ENCODE measurements at regions not wholly inside any gene's neighbourhood (a gene's known extent, or its start where the extent isn't known, plus 50 kb on each side); places are given as distances from the start of the nearest gene placed in this dataset.
"Not testable (repeated sequence)": the region's sequence is repeated elsewhere in the genome, so short reads cannot be mapped to it uniquely, and the experiment has no call there.

DNA sequence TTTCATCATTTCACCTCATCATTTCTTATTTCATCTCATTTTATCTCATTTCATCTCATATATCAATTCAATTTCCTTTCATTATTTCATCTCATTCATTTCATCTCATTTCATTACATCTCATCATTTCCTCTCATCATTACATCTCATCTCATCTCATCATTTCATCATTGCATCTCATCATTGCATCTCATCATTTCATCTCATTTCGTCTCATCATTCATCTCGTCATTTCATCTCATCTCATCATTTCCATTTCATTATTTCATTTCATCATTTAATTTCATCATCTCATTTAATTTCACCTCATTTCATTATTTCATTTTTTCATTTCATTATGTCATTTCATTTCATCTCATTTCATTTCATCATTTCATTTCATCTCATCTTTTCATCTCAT lies 168.5 kb upstream of the FAM72C start:
- not testable (repeated sequence) for H3K4me3 ChIP-seq; DNase-seq (ENCODE audit: low read depth in 1 of 2, low spot score in 1 of 2); H3K4me1 ChIP-seq (ENCODE audit: low read depth)

DNA sequence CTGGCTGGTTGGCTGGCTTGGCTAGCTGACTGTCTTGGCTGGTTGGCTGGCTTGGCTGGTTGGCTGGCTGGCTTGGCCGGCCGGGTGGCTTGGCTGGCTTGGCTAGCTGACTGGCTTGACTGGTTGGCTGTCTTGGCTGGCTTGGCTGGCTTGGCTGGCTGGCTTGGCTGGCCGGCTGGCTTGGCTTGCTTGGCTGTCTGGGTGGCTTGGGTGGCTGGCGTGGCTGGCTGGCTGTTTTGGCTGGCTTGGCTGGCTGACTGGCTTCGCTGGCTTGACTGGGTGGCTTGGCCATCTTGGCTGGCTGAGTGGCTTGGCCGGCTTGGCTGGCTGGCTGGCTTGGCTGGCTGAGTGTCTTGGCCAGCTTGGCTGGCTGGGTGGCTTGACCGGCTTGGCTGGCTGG lies 133.2 kb upstream of the FAM72C start:
- not testable (repeated sequence) for H3K27ac ChIP-seq, H3K27me3 ChIP-seq

More for the DNA sequence above, 168.5 kb upstream of the FAM72C start:
- not testable (repeated sequence) for H3K36me3 ChIP-seq; H3K9me3 ChIP-seq (ENCODE audit: low read depth); H3K27ac ChIP-seq; H3K27me3 ChIP-seq

DNA sequence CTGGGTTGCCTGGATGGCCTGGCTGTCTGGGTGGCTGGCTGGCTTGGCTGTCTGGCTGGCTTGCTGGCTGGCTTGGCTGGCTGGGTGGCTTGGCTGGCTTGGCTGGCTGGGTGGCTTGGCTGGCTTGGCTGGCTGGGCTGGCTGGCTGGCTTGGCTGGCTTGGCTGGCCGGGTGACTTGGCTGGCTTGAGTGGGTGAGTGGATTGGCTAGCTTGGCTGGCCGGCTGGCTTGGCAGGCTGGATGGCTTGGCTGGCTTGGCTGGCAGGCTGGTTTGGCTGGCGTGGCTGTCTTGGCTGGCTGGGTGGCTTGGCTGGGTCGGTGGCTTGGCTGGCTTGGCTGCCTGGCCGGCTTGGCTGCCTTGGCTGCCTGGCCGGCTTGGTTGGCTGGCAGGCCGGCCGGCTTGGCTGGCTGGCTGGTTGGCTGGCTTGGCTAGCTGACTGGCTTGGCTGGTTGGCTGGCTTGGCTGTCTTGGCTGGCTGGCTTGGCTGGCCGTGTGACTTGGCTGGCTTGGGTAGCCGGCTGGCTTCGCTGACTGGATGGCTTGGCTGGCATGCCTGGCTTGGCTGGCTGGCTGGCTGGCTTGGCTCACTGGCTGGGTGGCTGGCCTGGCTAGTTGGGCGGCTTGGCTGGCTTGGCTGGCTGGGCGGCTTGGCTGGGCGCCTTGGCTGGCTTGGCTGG lies 132.4 kb upstream of the FAM72C start:
- H3K27me3 ChIP-seq; H3K4me1 ChIP-seq (ENCODE audit: low read depth); H3K4me3 ChIP-seq; DNase-seq (ENCODE audit: low read depth in 1 of 2, low spot score in 1 of 2); H3K27ac ChIP-seq; H3K36me3 ChIP-seq; H3K9me3 ChIP-seq (ENCODE audit: low read depth): not testable (repeated sequence)

More for the DNA sequence above, 133.2 kb upstream of the FAM72C start:
- not testable (repeated sequence) for H3K36me3 ChIP-seq; H3K9me3 ChIP-seq (ENCODE audit: low read depth); DNase-seq (ENCODE audit: low read depth in 1 of 2, low spot score in 1 of 2); H3K4me3 ChIP-seq; H3K4me1 ChIP-seq (ENCODE audit: low read depth)

DNA sequence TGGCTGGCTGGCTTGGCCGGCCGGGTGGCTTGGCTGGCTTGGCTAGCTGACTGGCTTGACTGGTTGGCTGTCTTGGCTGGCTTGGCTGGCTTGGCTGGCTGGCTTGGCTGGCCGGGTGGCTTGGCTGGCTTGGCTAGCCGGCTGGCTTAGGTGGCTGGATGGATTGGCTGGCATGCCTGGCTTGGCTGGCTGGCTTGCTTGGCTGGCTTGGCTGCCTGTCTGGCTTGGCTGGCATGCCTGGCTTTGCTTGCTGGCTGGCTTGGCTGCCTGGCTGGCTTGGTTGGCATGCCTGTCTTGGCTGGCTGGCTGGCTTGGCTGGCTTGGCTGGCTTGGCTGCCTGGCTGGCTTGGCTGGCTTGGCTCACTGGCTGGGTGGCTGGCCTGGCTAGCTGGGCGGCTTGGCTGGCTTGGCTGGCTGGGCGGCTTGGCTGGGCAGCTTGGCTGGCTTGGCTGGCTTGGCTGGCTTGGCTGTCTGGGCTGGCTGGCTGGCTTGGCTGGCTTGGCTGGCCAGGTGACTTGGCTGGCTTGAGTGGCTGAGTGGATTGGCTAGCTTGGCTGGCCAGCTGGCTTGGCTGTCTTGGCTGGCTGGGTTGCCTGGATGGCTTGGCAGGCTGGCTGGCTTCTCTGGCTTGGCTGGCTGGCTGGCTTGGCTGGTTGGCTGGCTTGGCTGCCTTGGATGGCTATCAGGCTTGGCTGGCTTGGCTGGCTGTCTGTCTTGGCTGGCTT lies 131.5 kb upstream of the FAM72C start:
- H3K27ac ChIP-seq: not testable (repeated sequence)

DNA sequence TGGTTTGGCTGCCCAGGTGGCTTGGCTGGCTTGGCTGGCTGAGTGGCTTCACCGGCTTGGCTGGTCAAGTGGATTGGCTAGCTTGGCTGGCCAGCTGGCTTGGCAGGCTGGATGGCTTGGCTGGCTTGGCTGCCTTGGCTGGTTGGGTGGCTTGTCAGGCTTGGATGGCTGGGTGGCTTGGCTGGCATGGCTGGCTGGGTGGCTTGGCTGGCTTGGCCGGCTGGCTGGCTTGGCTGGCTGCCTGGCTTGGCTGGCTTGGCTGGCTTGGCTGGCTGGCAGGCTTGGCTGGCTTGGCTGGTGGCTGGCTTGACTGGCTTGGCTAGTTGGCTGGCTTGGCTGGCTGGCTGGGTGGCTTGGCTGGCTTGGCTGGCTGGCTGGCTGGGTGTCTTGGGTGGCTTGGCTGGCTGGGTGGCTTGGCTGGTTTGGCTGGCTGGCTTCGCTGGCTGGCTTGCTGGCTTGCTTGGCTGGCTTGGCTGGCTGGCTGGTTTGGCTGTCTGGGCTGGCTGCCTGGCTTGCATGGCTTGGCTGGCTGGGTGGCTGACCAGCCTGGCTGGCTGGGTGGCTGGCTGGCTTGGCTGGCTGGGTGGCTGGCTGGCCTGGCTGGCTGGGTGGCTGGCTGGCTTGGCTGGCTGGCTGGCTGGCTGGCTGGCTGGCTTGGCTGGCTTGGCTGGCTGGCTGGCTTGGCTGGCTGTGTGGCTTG lies 130.4 kb upstream of the FAM72C start:
- not testable (repeated sequence) for H3K27me3 ChIP-seq; H3K36me3 ChIP-seq; H3K27ac ChIP-seq; H3K9me3 ChIP-seq (ENCODE audit: low read depth); DNase-seq (ENCODE audit: low read depth in 1 of 2, low spot score in 1 of 2); H3K4me3 ChIP-seq; H3K4me1 ChIP-seq (ENCODE audit: low read depth)

More for the DNA sequence above, 131.5 kb upstream of the FAM72C start:
- DNase-seq (ENCODE audit: low read depth in 1 of 2, low spot score in 1 of 2); H3K4me3 ChIP-seq; H3K4me1 ChIP-seq (ENCODE audit: low read depth); H3K9me3 ChIP-seq (ENCODE audit: low read depth); H3K27me3 ChIP-seq; H3K36me3 ChIP-seq: not testable (repeated sequence)

DNA sequence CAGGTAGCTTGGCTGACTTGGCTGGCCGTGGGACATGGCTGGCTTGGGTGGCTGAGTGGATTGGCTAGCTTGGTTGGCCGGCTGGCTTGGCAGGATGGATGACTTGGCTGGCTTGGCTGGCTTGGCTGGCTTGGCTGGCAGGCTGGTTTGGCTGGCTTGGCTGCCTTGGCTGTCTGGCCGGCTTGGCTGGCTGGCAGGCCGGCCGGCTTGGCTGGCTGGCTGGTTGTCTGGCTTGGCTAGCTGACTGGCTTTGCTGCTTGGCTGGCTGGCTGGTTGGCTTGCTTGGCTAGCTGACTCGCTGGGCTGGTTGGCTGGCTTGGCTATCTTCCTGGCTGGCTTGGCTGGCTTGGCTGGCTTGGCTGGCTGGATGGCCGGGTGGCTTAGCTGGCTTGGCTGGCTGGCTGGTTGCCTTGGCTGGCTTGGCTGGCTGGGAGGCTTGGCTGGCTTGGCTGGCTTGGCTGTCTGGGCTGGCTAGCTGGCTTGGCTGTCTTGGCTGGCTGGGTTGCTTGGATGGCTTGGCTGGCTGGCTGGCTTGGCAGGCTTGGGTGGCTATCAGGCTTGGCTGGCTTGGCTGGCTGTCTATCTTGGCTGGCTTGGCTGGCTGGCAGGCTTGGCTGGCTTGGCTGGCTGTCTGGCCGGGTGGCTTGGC lies 129.7 kb upstream of the FAM72C start:
- no peak overlapping the region for H3K4me3 ChIP-seq
- H3K4me1 ChIP-seq (ENCODE audit: low read depth): no peaks in the 10 kb centered on the region
- peak in 1 of 2 donors; percentile 0 for DNase-seq (ENCODE audit: low read depth in 1 of 2, low spot score in 1 of 2)
- H3K27me3 ChIP-seq: no peaks in the 10 kb centered on the region
- TF ChIP-seq, protein P1, sequence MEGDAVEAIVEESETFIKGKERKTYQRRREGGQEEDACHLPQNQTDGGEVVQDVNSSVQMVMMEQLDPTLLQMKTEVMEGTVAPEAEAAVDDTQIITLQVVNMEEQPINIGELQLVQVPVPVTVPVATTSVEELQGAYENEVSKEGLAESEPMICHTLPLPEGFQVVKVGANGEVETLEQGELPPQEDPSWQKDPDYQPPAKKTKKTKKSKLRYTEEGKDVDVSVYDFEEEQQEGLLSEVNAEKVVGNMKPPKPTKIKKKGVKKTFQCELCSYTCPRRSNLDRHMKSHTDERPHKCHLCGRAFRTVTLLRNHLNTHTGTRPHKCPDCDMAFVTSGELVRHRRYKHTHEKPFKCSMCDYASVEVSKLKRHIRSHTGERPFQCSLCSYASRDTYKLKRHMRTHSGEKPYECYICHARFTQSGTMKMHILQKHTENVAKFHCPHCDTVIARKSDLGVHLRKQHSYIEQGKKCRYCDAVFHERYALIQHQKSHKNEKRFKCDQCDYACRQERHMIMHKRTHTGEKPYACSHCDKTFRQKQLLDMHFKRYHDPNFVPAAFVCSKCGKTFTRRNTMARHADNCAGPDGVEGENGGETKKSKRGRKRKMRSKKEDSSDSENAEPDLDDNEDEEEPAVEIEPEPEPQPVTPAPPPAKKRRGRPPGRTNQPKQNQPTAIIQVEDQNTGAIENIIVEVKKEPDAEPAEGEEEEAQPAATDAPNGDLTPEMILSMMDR (IDR thresholded peaks at IDR 0.05; ENCODE audit: low read depth, low read length): no peak
- no peaks in the 10 kb centered on the region for H3K36me3 ChIP-seq
- no peaks in the 10 kb centered on the region for H3K9me3 ChIP-seq (ENCODE audit: low read depth)
- H3K27ac ChIP-seq: no peak overlapping the region

DNA sequence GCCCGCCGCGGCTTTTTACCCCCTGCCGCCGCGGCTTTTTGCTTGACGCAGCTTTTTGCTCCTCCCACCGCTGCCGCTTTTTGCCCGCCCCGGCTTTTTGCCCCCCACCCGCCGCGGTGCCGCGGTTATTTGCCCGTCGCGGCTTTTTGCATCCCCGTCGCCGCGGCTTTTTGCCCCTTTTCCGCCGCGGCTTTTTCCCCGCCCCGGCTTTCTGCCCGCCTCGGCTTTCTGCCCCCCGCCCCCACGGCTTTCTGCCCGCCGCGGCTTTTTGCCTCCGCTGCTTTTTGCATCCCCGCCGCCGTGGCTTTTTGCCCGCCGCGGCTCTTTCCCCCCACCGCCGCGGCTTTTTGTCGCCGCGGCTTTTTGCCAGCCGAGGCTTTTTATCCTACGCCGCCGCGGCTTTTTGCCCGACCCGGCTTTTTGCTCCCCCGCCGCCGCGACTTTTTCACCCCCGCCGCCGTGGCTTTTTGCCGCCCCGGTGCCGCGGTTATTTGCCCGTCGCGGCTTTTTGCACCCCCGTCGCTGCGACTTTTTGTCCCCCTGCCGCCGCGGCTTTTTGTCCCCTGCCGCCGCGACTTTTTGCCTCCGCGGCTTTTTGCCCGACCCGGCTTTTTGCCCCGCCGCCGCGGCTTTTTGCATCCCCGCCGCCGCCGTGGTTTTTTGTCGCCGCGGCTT lies 105.5 kb upstream of the FAM72C start:
- H3K27me3 ChIP-seq; H3K27ac ChIP-seq; H3K9me3 ChIP-seq (ENCODE audit: low read depth); H3K4me1 ChIP-seq (ENCODE audit: low read depth); H3K36me3 ChIP-seq: not testable (repeated sequence)
- peak; percentile 33 to 55 for DNase-seq (ENCODE audit: low read depth in 1 of 2, low spot score in 1 of 2)
- H3K4me3 ChIP-seq: peak overlapping the region; percentile 58

DNA sequence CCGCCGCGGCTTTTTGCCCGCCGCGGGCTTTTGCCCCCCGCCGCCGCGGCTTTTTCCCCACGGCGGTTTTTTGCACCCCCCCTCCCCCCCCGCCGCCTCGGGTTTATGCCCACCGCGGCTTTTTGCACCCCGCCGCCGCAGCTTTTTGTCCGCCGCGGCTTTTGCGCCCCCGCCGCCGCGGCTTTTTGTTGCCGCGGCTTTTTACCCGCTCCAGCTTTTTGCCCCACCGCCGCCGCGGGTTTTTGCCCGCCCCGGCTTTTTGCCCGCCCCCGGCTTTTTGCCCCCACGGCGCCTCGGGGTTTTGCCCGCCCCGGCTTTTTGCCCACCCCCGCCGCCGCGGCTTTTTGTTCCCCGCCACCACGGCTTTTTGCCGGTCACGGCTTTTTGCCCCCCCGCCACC lies 104.9 kb upstream of the FAM72C start:
- not testable (repeated sequence) for H3K4me1 ChIP-seq (ENCODE audit: low read depth); H3K27ac ChIP-seq; H3K27me3 ChIP-seq; H3K36me3 ChIP-seq; H3K9me3 ChIP-seq (ENCODE audit: low read depth); DNase-seq (ENCODE audit: low read depth in 1 of 2, low spot score in 1 of 2)
- peak overlapping the region; percentile 58 for H3K4me3 ChIP-seq

DNA sequence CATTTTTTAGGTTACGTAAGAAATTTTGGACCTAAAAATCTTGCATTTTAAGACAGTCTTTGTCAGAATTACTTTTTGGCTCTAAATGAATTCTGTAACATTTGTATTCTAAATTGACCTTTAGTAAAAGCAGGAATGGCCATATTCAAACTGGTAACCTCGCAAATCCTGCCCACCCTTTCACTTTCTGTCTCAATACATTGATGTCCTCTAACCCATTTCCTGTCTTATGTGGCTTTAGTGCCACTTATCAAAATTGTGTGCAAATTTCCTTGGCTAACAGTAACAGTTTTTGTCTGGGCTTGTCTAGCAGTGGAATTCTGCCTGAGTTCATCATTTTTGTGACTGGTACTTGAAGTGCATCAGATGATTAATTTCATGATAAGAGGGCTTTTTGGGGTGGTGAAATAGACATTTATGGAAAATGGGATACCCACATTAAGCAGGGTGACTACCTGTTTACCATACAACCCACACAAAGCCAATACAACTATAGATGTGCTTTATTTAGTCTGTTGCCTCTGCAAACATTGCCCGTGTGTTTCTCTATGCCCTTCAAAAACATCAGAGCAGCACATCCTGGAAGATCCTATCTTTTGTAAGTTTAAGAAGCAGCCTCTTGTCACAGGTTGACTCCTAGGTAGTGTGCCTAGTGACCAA lies 98.7 kb upstream of the FAM72C start:
- H3K27ac ChIP-seq; H3K27me3 ChIP-seq; H3K4me3 ChIP-seq; H3K36me3 ChIP-seq; H3K9me3 ChIP-seq (ENCODE audit: low read depth); DNase-seq (ENCODE audit: low read depth in 1 of 2, low spot score in 1 of 2); H3K4me1 ChIP-seq (ENCODE audit: low read depth): not testable (repeated sequence)

DNA sequence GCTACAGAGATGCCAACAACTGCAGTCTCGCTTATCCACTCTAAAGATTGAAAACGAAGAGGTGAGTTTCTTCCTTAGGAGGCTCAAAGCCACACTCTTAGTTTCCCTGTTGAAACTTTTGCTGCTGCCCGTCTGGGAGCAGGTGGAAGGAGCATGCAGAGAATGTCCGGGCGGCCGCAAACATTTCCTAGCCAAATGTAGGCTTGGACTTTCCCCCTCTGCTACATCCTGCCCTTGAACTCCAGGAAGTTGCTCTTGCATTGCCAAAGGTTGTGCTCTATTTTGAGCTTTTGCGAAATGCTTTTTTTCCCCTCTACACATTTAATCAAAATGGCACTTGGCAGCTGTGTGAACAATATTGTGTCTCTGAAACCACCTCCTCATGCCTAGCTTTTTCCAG lies 95.3 kb upstream of the FAM72C start:
- not testable (repeated sequence) for H3K36me3 ChIP-seq; H3K27ac ChIP-seq; H3K4me1 ChIP-seq (ENCODE audit: low read depth); DNase-seq (ENCODE audit: low read depth in 1 of 2, low spot score in 1 of 2); H3K4me3 ChIP-seq; H3K27me3 ChIP-seq; H3K9me3 ChIP-seq (ENCODE audit: low read depth)

DNA sequence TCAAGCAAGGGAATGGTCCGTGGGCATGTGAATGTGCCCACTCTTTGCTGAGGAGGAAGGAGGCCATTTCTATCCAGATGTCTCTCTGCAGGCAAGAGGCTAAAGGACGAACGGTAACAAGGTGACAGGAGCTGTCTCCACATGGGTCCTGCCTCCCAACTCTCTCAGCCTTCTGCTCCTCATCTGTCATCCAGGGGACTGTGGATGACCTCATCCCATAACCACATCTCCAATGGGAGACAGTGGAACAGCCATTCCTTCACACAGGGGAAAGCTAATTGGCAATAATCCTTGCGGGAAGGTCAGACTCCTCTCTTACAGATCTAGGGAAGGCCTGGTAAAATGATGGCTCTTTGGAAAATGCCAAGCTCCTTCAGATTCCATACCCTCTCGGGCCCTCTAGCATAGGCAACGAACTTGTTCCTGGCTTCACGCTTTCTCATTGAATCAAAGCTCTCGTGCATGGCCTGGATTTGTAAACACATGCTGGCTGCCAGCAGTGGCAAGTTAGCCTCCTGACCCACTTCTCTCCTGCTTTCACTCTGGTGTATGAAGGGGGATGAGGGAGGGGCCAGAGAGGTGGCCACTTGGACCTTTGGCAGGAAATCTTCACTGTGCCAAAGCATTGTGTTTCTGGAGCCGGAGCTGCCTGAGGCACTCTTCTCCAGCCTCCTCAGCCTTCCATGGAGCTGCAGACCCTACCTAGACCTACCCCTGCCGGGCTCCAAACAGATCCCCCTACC lies 94.5 kb upstream of the FAM72C start:
- not testable (repeated sequence) for H3K27me3 ChIP-seq; H3K4me3 ChIP-seq; H3K36me3 ChIP-seq; DNase-seq (ENCODE audit: low read depth in 1 of 2, low spot score in 1 of 2); H3K27ac ChIP-seq; H3K4me1 ChIP-seq (ENCODE audit: low read depth); H3K9me3 ChIP-seq (ENCODE audit: low read depth)
